ENCODE measurements at regions not wholly inside any gene's neighbourhood (a gene's known extent, or its start where the extent isn't known, plus 50 kb on each side); places are given as distances from the start of the nearest gene placed in this dataset.

DNA sequence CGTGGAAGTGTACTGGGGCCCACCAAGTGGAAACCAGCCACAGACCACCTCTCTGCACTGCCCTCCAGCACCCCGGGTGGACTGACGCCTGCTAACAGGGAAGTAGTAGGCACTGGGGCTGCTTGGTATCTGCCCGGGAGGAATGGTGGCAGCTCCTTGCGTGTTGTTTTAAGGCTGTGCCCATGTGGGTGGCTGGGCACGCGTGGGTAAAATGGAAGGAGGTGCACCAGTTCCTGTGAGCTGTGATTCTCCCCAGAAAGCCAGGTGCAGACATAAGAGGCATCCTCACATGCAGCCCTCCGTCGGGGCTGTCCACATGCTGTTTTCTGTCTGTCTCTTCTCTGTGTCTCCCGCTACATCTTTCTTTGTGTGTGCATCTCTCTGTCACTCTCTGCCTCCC lies 122.3 kb downstream of the ENGASE start:
- H3K36me3 Mint-ChIP-seq (ENCODE audit: insufficient read depth, unreplicated experiment): no peaks in the 10 kb centered on the region
- TF ChIP-seq, protein P1, sequence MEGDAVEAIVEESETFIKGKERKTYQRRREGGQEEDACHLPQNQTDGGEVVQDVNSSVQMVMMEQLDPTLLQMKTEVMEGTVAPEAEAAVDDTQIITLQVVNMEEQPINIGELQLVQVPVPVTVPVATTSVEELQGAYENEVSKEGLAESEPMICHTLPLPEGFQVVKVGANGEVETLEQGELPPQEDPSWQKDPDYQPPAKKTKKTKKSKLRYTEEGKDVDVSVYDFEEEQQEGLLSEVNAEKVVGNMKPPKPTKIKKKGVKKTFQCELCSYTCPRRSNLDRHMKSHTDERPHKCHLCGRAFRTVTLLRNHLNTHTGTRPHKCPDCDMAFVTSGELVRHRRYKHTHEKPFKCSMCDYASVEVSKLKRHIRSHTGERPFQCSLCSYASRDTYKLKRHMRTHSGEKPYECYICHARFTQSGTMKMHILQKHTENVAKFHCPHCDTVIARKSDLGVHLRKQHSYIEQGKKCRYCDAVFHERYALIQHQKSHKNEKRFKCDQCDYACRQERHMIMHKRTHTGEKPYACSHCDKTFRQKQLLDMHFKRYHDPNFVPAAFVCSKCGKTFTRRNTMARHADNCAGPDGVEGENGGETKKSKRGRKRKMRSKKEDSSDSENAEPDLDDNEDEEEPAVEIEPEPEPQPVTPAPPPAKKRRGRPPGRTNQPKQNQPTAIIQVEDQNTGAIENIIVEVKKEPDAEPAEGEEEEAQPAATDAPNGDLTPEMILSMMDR (IDR thresholded peaks at IDR 0.05; ENCODE audit: insufficient read depth in 1 of 2, low read depth in 1 of 2, low read length in 1 of 2, severe bottlenecking in 1 of 2, unreplicated experiment in 1 of 2): no peak
- no peaks in the 10 kb centered on the region for H3K4me1 Mint-ChIP-seq (ENCODE audit: low read depth, unreplicated experiment)
- H3K27me3 Mint-ChIP-seq (ENCODE audit: insufficient read depth, unreplicated experiment): peaks cover 28% of the 10 kb centered on the region
- no peak for DNase-seq
- no peak overlapping the region for H3K27ac Mint-ChIP-seq (ENCODE audit: unreplicated experiment)
- H3K4me3 Mint-ChIP-seq (ENCODE audit: unreplicated experiment): no peak overlapping the region
- ChIA-PET CTCF (no interaction called here), POLR2A (no interaction called here)
- Histone ChIP-seq H3K4me1 (no peaks in the 10 kb centered on the region), H3K36me3 (ENCODE audit: control insufficient read depth, insufficient read depth, low read length) (no peaks in the 10 kb centered on the region), H3K4me3 (ENCODE audit: low read depth, low read length) (no peak overlapping the region), H3K27me3 (replicated peaks; ENCODE audit: control insufficient read depth, insufficient read depth, low read length) (peaks cover 3% of the 10 kb centered on the region), H3K9me3 (no peaks in the 10 kb centered on the region)
- H3K9me3 Mint-ChIP-seq (ENCODE audit: unreplicated experiment): no peaks in the 10 kb centered on the region
- no TSS peak for BruUV-seq (replicated peaks)
- intact Hi-C loops (cut with micrococcal nuclease; ENCODE audit: unreplicated experiment): no loop called here

DNA sequence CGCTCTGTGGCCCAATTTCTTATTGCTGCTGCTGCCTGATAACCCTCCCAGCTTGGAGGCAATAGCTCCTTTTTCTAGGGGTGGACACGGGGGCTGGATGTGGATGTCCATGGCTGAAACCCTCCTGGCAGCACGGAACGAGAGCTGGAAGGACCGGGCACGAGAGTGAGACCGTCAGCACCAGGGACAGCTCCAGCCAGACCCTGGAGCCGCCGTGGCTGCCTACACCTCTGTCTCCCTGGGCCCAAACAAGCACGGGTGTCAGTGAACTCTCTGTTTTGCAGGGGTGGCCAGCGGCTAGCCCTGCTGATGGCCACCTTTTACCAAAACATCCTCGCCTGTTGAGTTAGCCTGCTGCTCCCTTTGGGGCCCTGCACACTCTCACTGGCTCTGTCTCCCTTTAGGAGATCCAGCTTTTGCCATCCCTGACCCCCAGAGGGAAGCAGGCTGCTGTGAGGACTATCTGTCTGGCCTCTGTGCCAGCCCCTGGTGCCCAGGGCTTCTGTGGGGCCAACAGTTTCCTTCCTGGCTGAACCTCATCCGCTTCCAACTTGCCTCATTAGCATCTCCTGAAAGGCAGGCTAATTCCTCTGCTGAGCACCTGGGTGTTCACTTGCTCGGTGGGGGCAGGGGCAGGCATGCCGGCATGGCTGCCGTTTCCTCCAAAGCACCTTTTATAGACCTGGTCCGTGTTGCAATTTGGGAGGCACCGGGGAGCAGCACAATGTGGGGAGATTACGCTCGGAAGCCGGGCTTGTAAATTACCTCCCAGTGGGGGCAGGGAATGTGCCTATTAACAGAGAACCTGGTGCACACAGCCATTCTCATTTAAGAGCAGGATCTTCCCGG lies 118.1 kb downstream of the ENGASE start:
- no peaks in the 10 kb centered on the region for H3K36me3 Mint-ChIP-seq (ENCODE audit: insufficient read depth, unreplicated experiment)
- H3K27me3 Mint-ChIP-seq (ENCODE audit: insufficient read depth, unreplicated experiment): peaks cover 42% of the 10 kb centered on the region
- no peak overlapping the region for H3K4me3 Mint-ChIP-seq (ENCODE audit: unreplicated experiment)
- CTCF ChIA-PET: interaction anchor here (1.2 kb wide), 1 partner anchor 199 kb away, joined by 4 read pairs; no protein-coding TSS in a partner anchor
- TF ChIP-seq, protein P1 (IDR thresholded peaks at IDR 0.05; ENCODE audit: insufficient read depth in 1 of 2, low read depth in 1 of 2, low read length in 1 of 2, severe bottlenecking in 1 of 2, unreplicated experiment in 1 of 2): no peak
- peak in 1 of 2 experiments; percentile 76 for DNase-seq
- no TSS peak for BruUV-seq (replicated peaks)
- POLR2A ChIA-PET: no interaction called here
- H3K4me1 ChIP-seq: no peaks in the 10 kb centered on the region
- no peak overlapping the region for H3K4me3 ChIP-seq (ENCODE audit: low read depth, low read length)
- intact Hi-C loops (cut with micrococcal nuclease; ENCODE audit: unreplicated experiment): no loop called here
- no peaks in the 10 kb centered on the region for H3K4me1 Mint-ChIP-seq (ENCODE audit: low read depth, unreplicated experiment)
- peaks cover 1% of the 10 kb centered on the region for H3K27me3 ChIP-seq (replicated peaks; ENCODE audit: control insufficient read depth, insufficient read depth, low read length)
- H3K9me3 Mint-ChIP-seq (ENCODE audit: unreplicated experiment): no peaks in the 10 kb centered on the region
- H3K9me3 ChIP-seq: no peaks in the 10 kb centered on the region
- H3K27ac Mint-ChIP-seq (ENCODE audit: unreplicated experiment): no peak overlapping the region
- no peaks in the 10 kb centered on the region for H3K36me3 ChIP-seq (ENCODE audit: control insufficient read depth, insufficient read depth, low read length)

DNA sequence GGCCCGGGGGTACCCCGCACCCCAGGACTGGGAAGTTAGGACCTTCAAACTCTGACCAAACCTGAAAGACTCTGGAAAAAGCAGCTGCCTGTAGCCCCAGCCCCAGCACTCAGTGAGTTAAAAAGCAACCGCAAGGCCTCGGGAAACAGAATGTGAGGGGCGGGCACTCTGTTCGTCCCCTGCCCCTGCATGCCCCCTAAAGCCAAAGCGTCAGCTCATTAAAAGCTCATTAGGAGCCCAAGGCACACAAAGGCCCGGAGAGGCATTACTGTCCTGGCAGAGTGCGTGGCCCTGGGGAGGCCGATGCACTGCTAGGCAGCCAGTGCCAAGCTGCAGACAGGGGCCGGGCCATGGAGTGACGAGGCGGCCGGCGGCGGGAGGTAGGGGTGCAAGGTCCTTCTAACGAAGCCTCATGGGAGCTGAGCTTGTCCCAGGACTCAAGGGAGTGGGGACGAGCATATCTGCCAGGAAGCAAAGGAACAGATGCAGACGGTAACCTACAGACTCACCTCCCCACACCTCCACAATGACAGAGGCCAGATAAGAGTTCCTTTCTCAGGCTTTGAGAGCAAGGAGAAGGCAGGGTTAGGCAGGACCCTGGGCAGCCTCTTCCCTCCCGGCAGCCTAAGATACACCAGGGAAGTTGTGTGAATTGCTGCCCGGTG lies 116.8 kb downstream of the ENGASE start:
- Histone ChIP-seq H3K4me3 (ENCODE audit: low read depth, low read length) (no peak overlapping the region), H3K27me3 (replicated peaks; ENCODE audit: control insufficient read depth, insufficient read depth, low read length) (peaks cover 1% of the 10 kb centered on the region), H3K4me1 (no peaks in the 10 kb centered on the region), H3K9me3 (no peaks in the 10 kb centered on the region), H3K36me3 (ENCODE audit: control insufficient read depth, insufficient read depth, low read length) (no peaks in the 10 kb centered on the region)
- CTCF ChIA-PET: interaction anchor here (1.2 kb wide), 1 partner anchor 200 kb away, joined by 4 read pairs; no protein-coding TSS in a partner anchor
- Mint-ChIP-seq H3K4me1 (ENCODE audit: low read depth, unreplicated experiment) (no peaks in the 10 kb centered on the region), H3K4me3 (ENCODE audit: unreplicated experiment) (no peak overlapping the region), H3K27ac (ENCODE audit: unreplicated experiment) (no peak overlapping the region), H3K36me3 (ENCODE audit: insufficient read depth, unreplicated experiment) (no peaks in the 10 kb centered on the region), H3K27me3 (ENCODE audit: insufficient read depth, unreplicated experiment) (peaks cover 41% of the 10 kb centered on the region), H3K9me3 (ENCODE audit: unreplicated experiment) (no peaks in the 10 kb centered on the region)
- POLR2A ChIA-PET: no interaction called here
- DNase-seq: no peak
- intact Hi-C loops (cut with micrococcal nuclease; ENCODE audit: unreplicated experiment): no loop called here
- BruUV-seq (replicated peaks): no TSS peak
- TF ChIP-seq, protein P1 (IDR thresholded peaks at IDR 0.05; ENCODE audit: insufficient read depth in 1 of 2, low read depth in 1 of 2, low read length in 1 of 2, severe bottlenecking in 1 of 2, unreplicated experiment in 1 of 2): no peak

All from Caco-2 (cell line).